H9 (cell line): ENCODE measurements at regions not wholly inside any gene's neighbourhood (a gene's known extent, or its start where the extent isn't known, plus 50 kb on each side); places are given as distances from the start of the nearest gene placed in this dataset.

Experiments used
- DNase-seq: peaks from one replicate; pipeline ENCODE4 v3.0.0-alpha.2; 2017
- H2AFZ ChIP-seq: one replicate; pipeline ENCODE4 v1.6.1; 2013; ENCODE audit warnings: mild to moderate bottlenecking, low read length, control low read depth, moderate library complexity
- H2AK5ac ChIP-seq: 2 replicates; pipeline ENCODE4 v1.6.1; 2013; ENCODE audit warnings: low read length, control low read depth, mixed read lengths; ENCODE audit not compliant: insufficient read length
- H2BK120ac ChIP-seq: one replicate; pipeline ENCODE4 v1.6.1; 2013; ENCODE audit warnings: low read depth, mild to moderate bottlenecking, low read length, control low read depth, inconsistent platforms; ENCODE audit not compliant: poor library complexity, severe bottlenecking
- H2BK12ac ChIP-seq: 2 replicates; pipeline ENCODE4 v1.6.1; 2013; ENCODE audit warnings: low read length, control low read depth, mixed read lengths, low read depth; ENCODE audit not compliant: insufficient read length
- H2BK15ac ChIP-seq: 2 replicates; pipeline ENCODE4 v1.6.1; 2013; ENCODE audit warnings: low read depth, low read length, control low read depth
- H2BK20ac ChIP-seq: one replicate; pipeline ENCODE4 v1.6.1; 2013; ENCODE audit warnings: low read depth, mild to moderate bottlenecking, low read length, control low read depth, inconsistent platforms; ENCODE audit not compliant: poor library complexity, severe bottlenecking
- H2BK5ac ChIP-seq: 2 replicates; pipeline ENCODE4 v1.6.1; 2013; ENCODE audit warnings: low read length, control low read depth, mixed read lengths; ENCODE audit not compliant: insufficient read length
- H3K14ac ChIP-seq: 2 replicates; pipeline ENCODE4 v1.6.1; 2013; ENCODE audit warnings: low read length, control low read depth; ENCODE audit not compliant: insufficient read depth
- H3K18ac ChIP-seq: 2 replicates; pipeline ENCODE4 v1.6.1; 2013; ENCODE audit warnings: low read depth, mild to moderate bottlenecking, mixed read lengths, low read length, control low read depth; ENCODE audit not compliant: insufficient read length
- H3K23ac ChIP-seq: 2 replicates; pipeline ENCODE4 v1.6.1; 2013; ENCODE audit warnings: low read length, control low read depth, mixed read lengths, low read depth; ENCODE audit not compliant: insufficient read length
- H3K23me2 ChIP-seq: 2 replicates; pipeline ENCODE4 v1.6.1; 2013; ENCODE audit warnings: low read depth, mild to moderate bottlenecking, mixed read lengths, low read length, control low read depth; ENCODE audit not compliant: insufficient read length, poor library complexity, severe bottlenecking
- H3K27ac ChIP-seq: 2 replicates; pipeline ENCODE4 v1.5.1; 2013; ENCODE audit warnings: low read length, control low read depth, mixed read lengths, low read depth; ENCODE audit not compliant: insufficient read length
- H3K27me3 ChIP-seq: 2 replicates; pipeline ENCODE4 v1.6.1; 2013; ENCODE audit warnings: low read length, control low read depth, inconsistent platforms; ENCODE audit not compliant: insufficient read depth
- H3K4ac ChIP-seq: 2 replicates; pipeline ENCODE4 v1.6.1; 2013; ENCODE audit warnings: low read depth, mild to moderate bottlenecking, control low read depth, inconsistent platforms, low read length, moderate library complexity
- H3K4me1 ChIP-seq: 2 replicates; pipeline ENCODE4 v1.6.1; 2013; ENCODE audit warnings: low read length, control low read depth, inconsistent platforms; ENCODE audit not compliant: insufficient read depth
- H3K4me2 ChIP-seq: 2 replicates; pipeline ENCODE4 v1.6.1; 2013; ENCODE audit warnings: low read length, control low read depth, mixed read lengths; ENCODE audit not compliant: insufficient read length, insufficient read depth
- H3K56ac ChIP-seq: 2 replicates; pipeline ENCODE4 v1.6.1; 2013; ENCODE audit warnings: low read depth, mild to moderate bottlenecking, mixed read lengths, low read length, control low read depth; ENCODE audit not compliant: insufficient read length
- H3K79me1 ChIP-seq: 2 replicates; pipeline ENCODE4 v1.6.1; 2013; ENCODE audit warnings: low read depth, mild to moderate bottlenecking, moderate library complexity, low read length, control low read depth, inconsistent platforms; ENCODE audit not compliant: insufficient read depth, poor library complexity, severe bottlenecking
- H3K79me2 ChIP-seq: 2 replicates; pipeline ENCODE4 v1.6.1; 2013; ENCODE audit warnings: low read length, control low read depth, inconsistent platforms; ENCODE audit not compliant: insufficient read depth
- H3K9ac ChIP-seq: 2 replicates; pipeline ENCODE4 v1.6.1; 2013; ENCODE audit warnings: low read length, control low read depth, mixed read lengths; ENCODE audit not compliant: insufficient read length; ENCODE audit errors: extremely low read depth
- H3K9me3 ChIP-seq: one replicate; pipeline ENCODE4 v1.6.1; 2013; ENCODE audit warnings: low read depth, low read length, inconsistent platforms; ENCODE audit not compliant: control insufficient read depth
- H3T11ph ChIP-seq: one replicate; pipeline ENCODE4 v1.6.1; 2013; ENCODE audit warnings: mild to moderate bottlenecking, low read length, control low read depth, inconsistent platforms
- H4K20me1 ChIP-seq: one replicate; pipeline ENCODE4 v1.6.1; 2013; ENCODE audit not compliant: control insufficient read depth, insufficient read length, insufficient read depth
- H4K5ac ChIP-seq: 2 replicates; pipeline ENCODE4 v1.6.1; 2013; ENCODE audit warnings: low read depth, mild to moderate bottlenecking, mixed read lengths, low read length, control low read depth; ENCODE audit not compliant: insufficient read length
- H4K8ac ChIP-seq: replicated peaks from 2 replicates; pipeline ENCODE4 v1.6.1; 2013; ENCODE audit warnings: low read length, control low read depth, mixed read lengths, low read depth; ENCODE audit not compliant: insufficient read length
- H4K91ac ChIP-seq: 2 replicates; pipeline ENCODE4 v1.6.1; 2013; ENCODE audit warnings: low read depth, mild to moderate bottlenecking, moderate library complexity, mixed read lengths, low read length, control low read depth; ENCODE audit not compliant: insufficient read length
- H3K27ac Mint-ChIP-seq, 3 experiments: 2 replicates in 2 of 3; 3 replicates in 1 of 3; pipeline ENCODE4 v1.8.0; 2020 to 2021; ENCODE audit warnings: mixed read lengths in 3 of 3, mild to moderate bottlenecking in 1 of 3, moderate library complexity in 1 of 3
- H3K27me3 Mint-ChIP-seq: 2 replicates; pipeline ENCODE4 v1.8.0; 2021; ENCODE audit warnings: low read depth, mild to moderate bottlenecking, moderate library complexity, mixed read lengths
- H3K36me3 Mint-ChIP-seq, 3 experiments: 2 replicates in 2 of 3; 3 replicates in 1 of 3; pipeline ENCODE4 v1.8.0; 2020 to 2021; ENCODE audit warnings: low read depth in 3 of 3, mixed read lengths in 3 of 3; ENCODE audit not compliant: insufficient read depth in 1 of 3
- H3K4me1 Mint-ChIP-seq, 2 experiments: 2 replicates each; pipeline ENCODE4 v1.8.0; 2020; ENCODE audit warnings: mixed read lengths in 2 of 2
- H3K4me3 Mint-ChIP-seq, 2 experiments: 2 replicates in 1 of 2; 3 replicates in 1 of 2; pipeline ENCODE4 v1.8.0; 2020 to 2021; ENCODE audit warnings: mild to moderate bottlenecking in 2 of 2, mixed read lengths in 2 of 2, moderate library complexity in 1 of 2
- H3K9me3 Mint-ChIP-seq, 2 experiments: 2 replicates in 1 of 2; 3 replicates in 1 of 2; pipeline ENCODE4 v1.8.0; 2020; ENCODE audit warnings: mild to moderate bottlenecking in 2 of 2, mixed read lengths in 2 of 2, moderate library complexity in 1 of 2
- WGBS: extraction: QIAGEN DNeasy Blood & Tissue Kit; methylation state at CpG from one replicate; pipeline ENCODE4 v1.1.7; 2013; ENCODE audit warnings: missing lambda C conversion rate, low lambda C conversion rate, mixed read lengths; ENCODE audit not compliant: insufficient read length; ENCODE audit errors: extremely low coverage; 5-methylcytosine and 5-hydroxymethylcytosine counted together
- TF ChIP-seq, protein P1 (sequence below): fragments of 200-600 bp; sonication (generic); conservative IDR thresholded peaks from 3 replicates; pipeline ENCODE4 v1.8.0; 2021; ENCODE audit warnings: antibody characterized with exemption, mild to moderate bottlenecking

DNA sequence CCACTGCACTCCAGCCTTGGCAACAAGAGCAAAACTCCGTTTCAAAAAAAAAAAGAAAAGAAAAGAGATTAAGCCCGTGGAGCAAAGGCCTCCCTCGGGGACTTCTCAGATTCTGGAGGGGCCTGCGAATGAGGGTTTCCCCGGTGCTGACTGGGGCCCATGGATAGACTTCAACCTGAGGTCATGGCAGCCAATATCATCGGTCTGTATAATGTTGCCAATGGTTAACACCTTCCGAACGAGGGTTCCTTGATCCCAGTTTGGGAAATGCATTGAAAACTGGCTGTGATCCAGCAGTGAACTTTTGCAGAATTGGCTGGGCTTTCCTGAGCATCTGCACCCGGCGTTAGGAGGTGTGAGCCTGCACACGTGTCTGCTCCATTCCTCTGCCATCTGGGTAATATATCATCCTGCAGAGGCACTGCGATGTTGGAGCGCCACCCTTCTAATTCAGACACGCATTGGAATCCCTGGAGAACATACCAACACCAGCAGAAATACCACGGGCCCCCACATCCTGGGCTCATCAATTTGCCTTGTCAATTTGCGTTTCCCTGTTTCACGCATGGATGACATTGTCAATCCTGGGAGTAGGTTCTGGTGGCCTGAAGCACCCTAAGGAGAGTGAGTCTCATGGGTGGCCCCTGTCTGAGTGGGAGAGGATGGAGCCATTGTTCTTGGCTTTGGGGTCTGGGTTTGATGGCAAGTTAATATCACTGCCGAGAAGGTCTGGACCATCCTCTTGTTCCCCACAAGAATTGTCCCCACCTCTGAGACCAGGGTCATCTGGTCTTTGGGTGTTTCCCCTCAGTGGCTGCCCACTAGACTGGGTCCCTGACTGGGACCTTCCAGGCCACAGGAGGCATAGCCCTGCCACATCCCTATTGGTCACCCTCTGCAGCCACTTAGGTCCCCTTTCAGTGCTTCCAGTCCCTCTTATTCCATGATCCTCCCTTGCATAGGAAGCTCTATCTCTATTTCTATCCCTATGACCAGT lies 441.0 kb downstream of the PTPRU start:
- H3T11ph ChIP-seq, result no peak overlapping the region
- no CpG with 5 or more reads among the region's 18 CpGs for WGBS
- TF ChIP-seq, protein P1, sequence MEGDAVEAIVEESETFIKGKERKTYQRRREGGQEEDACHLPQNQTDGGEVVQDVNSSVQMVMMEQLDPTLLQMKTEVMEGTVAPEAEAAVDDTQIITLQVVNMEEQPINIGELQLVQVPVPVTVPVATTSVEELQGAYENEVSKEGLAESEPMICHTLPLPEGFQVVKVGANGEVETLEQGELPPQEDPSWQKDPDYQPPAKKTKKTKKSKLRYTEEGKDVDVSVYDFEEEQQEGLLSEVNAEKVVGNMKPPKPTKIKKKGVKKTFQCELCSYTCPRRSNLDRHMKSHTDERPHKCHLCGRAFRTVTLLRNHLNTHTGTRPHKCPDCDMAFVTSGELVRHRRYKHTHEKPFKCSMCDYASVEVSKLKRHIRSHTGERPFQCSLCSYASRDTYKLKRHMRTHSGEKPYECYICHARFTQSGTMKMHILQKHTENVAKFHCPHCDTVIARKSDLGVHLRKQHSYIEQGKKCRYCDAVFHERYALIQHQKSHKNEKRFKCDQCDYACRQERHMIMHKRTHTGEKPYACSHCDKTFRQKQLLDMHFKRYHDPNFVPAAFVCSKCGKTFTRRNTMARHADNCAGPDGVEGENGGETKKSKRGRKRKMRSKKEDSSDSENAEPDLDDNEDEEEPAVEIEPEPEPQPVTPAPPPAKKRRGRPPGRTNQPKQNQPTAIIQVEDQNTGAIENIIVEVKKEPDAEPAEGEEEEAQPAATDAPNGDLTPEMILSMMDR, result no peak

More for the DNA sequence above, 441.0 kb downstream of the PTPRU start:
- Histone ChIP-seq H3K4me2 (no peak overlapping the region), H3K27me3 (no peaks in the 10 kb centered on the region), H4K20me1 (no peaks in the 10 kb centered on the region), H2BK20ac (no peak overlapping the region), H3K14ac (no peak overlapping the region), H3K4me1 (no peaks in the 10 kb centered on the region), H2AK5ac (no peak overlapping the region), H2BK12ac (no peak overlapping the region), H2BK5ac (no peak overlapping the region), H3K56ac (no peak overlapping the region), H3K4ac (no peak overlapping the region), H4K8ac (no peak overlapping the region), H4K5ac (no peak overlapping the region), H3K23ac (no peak overlapping the region), H3K79me1 (no peaks in the 10 kb centered on the region), H3K27ac (no peak overlapping the region), H3K9ac (no peak overlapping the region), H3K79me2 (no peaks in the 10 kb centered on the region), H3K18ac (no peak overlapping the region), H3K9me3 (no peaks in the 10 kb centered on the region), H3K23me2 (no peaks in the 10 kb centered on the region), H2BK120ac (no peak overlapping the region), H2AFZ (no peak overlapping the region), H2BK15ac (no peak overlapping the region), H4K91ac (no peak overlapping the region)
- H3K27ac Mint-ChIP-seq, result peak overlapping the region in 1 of 3 experiments; percentile 54; a peak in 1 of 7 replicates
- peaks cover 21 to 32% of the 10 kb centered on the region in 2 experiments for H3K4me1 Mint-ChIP-seq
- peak; percentile 6 for DNase-seq
- peaks cover 0 to 3% of the 10 kb centered on the region in 2 experiments; a peak in 2 of 5 replicates for H3K9me3 Mint-ChIP-seq
- H3K4me3 Mint-ChIP-seq, result no peak overlapping the region
- H3K36me3 Mint-ChIP-seq, result no peaks in the 10 kb centered on the region; a peak in 2 of 7 replicates
- peaks cover 1% of the 10 kb centered on the region for H3K27me3 Mint-ChIP-seq
